ENCODE measurements at regions not wholly inside any gene's neighbourhood (a gene's known extent, or its start where the extent isn't known, plus 50 kb on each side); places are given as distances from the start of the nearest gene placed in this dataset.

DNA sequence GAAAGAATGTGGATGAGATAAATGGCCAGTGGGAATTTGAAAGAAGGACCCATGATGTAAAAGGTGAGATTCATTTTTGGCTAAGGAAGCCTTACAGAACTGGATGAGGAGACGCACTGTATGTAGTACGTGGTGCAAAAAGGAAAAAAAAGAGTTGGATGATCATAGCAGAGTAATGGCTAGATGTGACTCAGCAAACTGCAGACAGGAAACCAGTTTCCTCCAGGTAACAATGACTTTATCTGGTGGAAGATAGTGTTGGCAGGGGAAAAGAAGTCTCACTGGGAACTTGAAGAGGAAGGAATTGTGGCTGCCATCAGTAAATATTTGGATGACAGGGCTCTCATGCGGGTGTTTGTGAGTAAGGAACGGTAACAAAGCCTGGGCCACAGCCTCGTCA lies 243.2 kb downstream of the CPE start:
- FAIRE-seq (no peak), DNase-seq (no peak), ATAC-seq (no peak)
- H3K27ac ChIP-seq, result no peak overlapping the region
- no peak overlapping the region for H3K4me3 ChIP-seq
- H3K4me1 ChIP-seq, result no peaks in the 10 kb centered on the region
- H3K27me3 ChIP-seq, result no peaks in the 10 kb centered on the region
- H3K9me3 ChIP-seq, result no peaks in the 10 kb centered on the region
- TF ChIP-seq, protein P1, sequence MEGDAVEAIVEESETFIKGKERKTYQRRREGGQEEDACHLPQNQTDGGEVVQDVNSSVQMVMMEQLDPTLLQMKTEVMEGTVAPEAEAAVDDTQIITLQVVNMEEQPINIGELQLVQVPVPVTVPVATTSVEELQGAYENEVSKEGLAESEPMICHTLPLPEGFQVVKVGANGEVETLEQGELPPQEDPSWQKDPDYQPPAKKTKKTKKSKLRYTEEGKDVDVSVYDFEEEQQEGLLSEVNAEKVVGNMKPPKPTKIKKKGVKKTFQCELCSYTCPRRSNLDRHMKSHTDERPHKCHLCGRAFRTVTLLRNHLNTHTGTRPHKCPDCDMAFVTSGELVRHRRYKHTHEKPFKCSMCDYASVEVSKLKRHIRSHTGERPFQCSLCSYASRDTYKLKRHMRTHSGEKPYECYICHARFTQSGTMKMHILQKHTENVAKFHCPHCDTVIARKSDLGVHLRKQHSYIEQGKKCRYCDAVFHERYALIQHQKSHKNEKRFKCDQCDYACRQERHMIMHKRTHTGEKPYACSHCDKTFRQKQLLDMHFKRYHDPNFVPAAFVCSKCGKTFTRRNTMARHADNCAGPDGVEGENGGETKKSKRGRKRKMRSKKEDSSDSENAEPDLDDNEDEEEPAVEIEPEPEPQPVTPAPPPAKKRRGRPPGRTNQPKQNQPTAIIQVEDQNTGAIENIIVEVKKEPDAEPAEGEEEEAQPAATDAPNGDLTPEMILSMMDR (IDR thresholded peaks at IDR 0.05), result no peak
- no peaks in the 10 kb centered on the region for H3K36me3 ChIP-seq
- intact Hi-C loops (cut with DNase I), result no loop called here
- WGBS, 2 donors, result 79% methylated on average over 5 of the region's 5 CpGs

DNA sequence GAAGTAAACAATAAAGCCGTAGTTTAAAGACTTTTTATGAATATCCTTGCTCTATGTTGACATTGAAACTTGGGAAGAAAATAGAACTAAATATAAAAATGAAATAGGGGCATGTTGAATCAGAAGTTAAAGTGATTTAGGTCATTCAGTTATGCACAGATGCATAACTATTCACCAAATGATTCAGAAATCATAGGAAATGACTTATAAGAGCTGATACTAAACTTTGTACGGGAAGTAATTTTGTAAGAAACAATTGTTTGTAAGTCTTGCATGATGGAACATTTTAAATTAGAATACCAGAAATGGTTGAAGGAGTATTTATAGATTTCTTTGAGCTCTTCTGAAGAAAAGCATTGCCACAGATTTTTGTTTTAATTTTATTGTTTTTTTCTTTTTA lies 246.5 kb downstream of the CPE start:
- WGBS, 2 donors, result 82 to 91% methylated on average over 2 of the region's 2 CpGs

DNA sequence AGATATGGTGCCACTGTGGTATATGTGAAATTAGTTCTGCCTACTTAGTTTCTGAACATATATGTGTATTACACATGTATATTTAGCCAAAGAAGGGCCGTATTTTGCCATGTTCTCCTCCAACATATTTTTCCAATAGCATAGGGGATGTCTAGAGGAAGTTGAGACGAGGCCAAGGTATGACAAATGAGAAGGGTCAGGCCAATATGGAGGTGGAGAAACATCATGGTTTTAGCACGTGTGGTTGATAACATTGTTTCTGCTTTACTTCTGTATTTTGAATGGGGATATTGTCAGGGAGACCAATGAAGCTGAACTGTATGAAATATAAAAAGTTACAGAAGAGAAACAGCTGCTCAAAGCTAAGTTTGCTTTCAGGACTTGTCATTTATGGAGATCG lies 246.7 kb upstream of the TLL1 start:
- TF ChIP-seq, protein P1 (IDR thresholded peaks at IDR 0.05), result no peak
- DNase-seq (no peak), FAIRE-seq (no peak), ATAC-seq (no peak)
- WGBS, 2 donors, result 76% methylated on average over 4 of the region's 4 CpGs
- intact Hi-C loops (cut with DNase I), result no loop called here
- H3K4me3 ChIP-seq, result no peak overlapping the region
- H3K27me3 ChIP-seq, result no peaks in the 10 kb centered on the region
- no peaks in the 10 kb centered on the region for H3K36me3 ChIP-seq
- H3K9me3 ChIP-seq, result no peaks in the 10 kb centered on the region
- no peak overlapping the region for H3K27ac ChIP-seq
- H3K4me1 ChIP-seq, result no peaks in the 10 kb centered on the region

More for the DNA sequence above, 246.5 kb downstream of the CPE start:
- H3K36me3 ChIP-seq, result no peaks in the 10 kb centered on the region
- TF ChIP-seq, protein P1 (IDR thresholded peaks at IDR 0.05), result no peak
- no peaks in the 10 kb centered on the region for H3K27me3 ChIP-seq
- intact Hi-C loops (cut with DNase I), result no loop called here
- H3K27ac ChIP-seq, result no peak overlapping the region
- FAIRE-seq (no peak), ATAC-seq (no peak), DNase-seq (no peak)
- H3K4me1 ChIP-seq, result no peaks in the 10 kb centered on the region
- no peak overlapping the region for H3K4me3 ChIP-seq
- H3K9me3 ChIP-seq, result no peaks in the 10 kb centered on the region

DNA sequence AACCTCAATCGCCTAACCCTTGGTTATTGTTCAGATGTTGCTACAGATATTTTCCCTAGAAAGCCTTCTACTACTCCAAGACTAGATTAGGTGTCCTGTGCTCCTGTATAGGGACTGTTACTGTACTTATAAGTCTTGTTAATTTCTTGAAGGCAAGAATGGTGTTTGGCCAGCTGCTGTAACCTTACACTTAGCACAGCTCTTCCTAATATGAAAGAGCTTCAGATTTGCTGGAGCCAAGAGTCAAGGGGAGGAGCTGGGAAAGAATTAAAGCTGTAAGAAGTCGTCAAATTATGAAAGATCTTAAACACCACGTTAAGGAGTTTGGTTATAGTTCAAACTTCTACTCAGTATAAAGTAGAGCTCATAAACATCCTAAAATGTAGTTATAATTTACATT lies 245.9 kb upstream of the TLL1 start:
- TF ChIP-seq, protein P1 (IDR thresholded peaks at IDR 0.05), result no peak
- Histone ChIP-seq H3K27ac (no peak overlapping the region), H3K36me3 (no peaks in the 10 kb centered on the region), H3K27me3 (no peaks in the 10 kb centered on the region), H3K9me3 (no peaks in the 10 kb centered on the region), H3K4me1 (no peaks in the 10 kb centered on the region), H3K4me3 (no peak overlapping the region)
- ATAC-seq (no peak), FAIRE-seq (no peak), DNase-seq (no peak)
- intact Hi-C loops (cut with DNase I), result no loop called here
- WGBS, 2 donors, result 69 to 76% methylated on average over 3 of the region's 3 CpGs

DNA sequence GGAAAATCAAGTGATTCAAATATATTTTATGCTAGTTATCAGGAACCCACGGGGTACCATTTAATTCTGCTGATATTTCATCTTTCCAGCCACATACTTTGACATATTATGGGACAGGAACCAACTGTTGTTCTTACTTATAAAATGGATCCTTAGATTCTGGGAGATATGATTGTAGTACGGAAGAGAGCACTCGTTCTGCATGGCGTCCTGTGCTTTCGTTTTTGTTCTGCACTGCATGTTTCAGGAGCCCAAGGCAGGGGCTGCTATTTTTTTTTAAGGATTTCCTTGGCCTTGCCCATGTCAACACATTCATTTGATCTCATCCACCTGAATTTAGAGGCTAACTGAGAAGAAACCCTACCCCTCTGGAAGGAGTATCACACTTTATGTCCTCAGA lies 245.5 kb upstream of the TLL1 start:
- Histone ChIP-seq H3K27me3 (no peaks in the 10 kb centered on the region), H3K27ac (no peak overlapping the region), H3K36me3 (no peaks in the 10 kb centered on the region), H3K9me3 (no peaks in the 10 kb centered on the region), H3K4me3 (no peak overlapping the region), H3K4me1 (no peaks in the 10 kb centered on the region)
- 77 to 86% methylated on average over 5 of the region's 5 CpGs for WGBS, 2 donors
- intact Hi-C loops (cut with DNase I), result no loop called here
- ATAC-seq (no peak), DNase-seq (no peak), FAIRE-seq (no peak)
- TF ChIP-seq, protein P1 (IDR thresholded peaks at IDR 0.05), result no peak

All from pancreas (tissue), 10 donors.